ENCODE measurements at regions not wholly inside any gene's neighbourhood (a gene's known extent, or its start where the extent isn't known, plus 50 kb on each side); places are given as distances from the start of the nearest gene placed in this dataset.

DNA sequence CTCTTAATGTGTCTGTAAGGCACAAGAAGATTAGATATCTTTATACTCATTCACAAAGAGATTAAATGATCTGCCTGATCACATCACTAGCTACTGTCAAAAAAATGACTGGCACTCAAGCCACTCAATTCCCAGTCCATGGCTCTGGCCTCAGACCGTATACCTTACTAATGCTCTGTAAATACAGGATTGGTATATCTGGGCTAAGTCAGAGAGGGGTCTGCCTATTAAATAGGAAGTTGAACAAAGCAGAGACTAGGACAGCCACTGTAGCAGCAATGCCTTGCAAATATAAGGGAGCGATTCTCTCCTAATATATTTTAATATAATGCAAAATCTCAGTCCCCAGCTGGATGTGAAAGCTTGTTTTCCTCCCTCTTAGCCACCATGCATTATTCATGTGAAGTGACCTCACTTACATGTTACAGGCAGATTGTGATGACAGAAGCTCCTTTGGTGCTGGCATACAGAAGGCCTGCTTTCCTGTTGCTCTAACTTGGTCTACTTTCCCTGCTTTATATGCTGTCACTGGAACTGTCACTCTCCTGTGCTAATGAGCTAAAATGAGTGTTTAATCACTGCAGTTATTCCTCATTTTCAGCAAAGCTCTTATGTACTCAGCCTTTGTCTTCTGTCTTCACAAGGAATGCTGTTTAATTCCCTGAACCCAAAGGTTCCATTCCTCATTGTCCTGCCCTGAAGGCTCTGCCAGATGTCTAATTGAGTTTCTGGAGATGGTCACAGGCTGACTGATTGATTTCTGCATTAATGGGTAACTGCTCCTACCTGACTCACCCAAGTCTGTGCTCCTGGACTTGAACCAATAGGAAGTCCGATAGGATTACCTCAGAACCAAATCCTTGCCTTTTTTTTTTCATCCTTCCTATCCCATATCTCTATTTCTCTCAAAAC is 578.2 kb downstream of the KLHL13 start:
- H3K4me3 ChIP-seq (ENCODE audit: low read length), result no peak overlapping the region
- no peak overlapping the region for H3K9ac ChIP-seq (ENCODE audit: low read length)
- H3K27ac ChIP-seq (ENCODE audit: low read length), result no peak overlapping the region

DNA sequence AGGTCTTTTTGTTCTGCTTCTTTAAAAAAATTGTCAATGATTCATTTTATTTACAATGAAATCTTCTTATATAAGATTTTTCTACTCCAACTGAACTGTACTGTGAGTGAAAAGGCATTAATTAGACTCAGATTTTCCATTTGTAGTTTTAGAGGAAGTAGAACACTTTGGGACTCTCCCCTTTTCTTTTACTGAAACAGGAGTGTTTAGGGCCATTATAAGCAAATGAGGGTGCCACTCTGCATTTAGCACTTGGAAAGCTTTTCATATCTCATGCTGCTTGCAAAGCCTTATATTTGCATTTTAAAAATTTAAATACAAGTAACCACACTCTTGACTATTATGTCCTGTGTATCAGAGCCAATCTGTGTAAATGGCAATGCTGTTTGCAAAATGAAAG is 584.3 kb downstream of the KLHL13 start:
- no peak overlapping the region for H2AFZ ChIP-seq (ENCODE audit: low read length)
- no peak overlapping the region for H3K27ac ChIP-seq (ENCODE audit: low read length)
- no peak overlapping the region for H3K4me2 ChIP-seq (ENCODE audit: low read depth, low read length)
- H3K9me2 ChIP-seq (replicated peaks; ENCODE audit: insufficient read depth, low read length), result no peaks in the 10 kb centered on the region
- TF ChIP-seq, protein P1, sequence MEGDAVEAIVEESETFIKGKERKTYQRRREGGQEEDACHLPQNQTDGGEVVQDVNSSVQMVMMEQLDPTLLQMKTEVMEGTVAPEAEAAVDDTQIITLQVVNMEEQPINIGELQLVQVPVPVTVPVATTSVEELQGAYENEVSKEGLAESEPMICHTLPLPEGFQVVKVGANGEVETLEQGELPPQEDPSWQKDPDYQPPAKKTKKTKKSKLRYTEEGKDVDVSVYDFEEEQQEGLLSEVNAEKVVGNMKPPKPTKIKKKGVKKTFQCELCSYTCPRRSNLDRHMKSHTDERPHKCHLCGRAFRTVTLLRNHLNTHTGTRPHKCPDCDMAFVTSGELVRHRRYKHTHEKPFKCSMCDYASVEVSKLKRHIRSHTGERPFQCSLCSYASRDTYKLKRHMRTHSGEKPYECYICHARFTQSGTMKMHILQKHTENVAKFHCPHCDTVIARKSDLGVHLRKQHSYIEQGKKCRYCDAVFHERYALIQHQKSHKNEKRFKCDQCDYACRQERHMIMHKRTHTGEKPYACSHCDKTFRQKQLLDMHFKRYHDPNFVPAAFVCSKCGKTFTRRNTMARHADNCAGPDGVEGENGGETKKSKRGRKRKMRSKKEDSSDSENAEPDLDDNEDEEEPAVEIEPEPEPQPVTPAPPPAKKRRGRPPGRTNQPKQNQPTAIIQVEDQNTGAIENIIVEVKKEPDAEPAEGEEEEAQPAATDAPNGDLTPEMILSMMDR (IDR thresholded peaks at IDR 0.05; ENCODE audit: low read length), result no peak
- TF ChIP-seq EZH2 (optimal IDR thresholded peaks at IDR 0.05; ENCODE audit: low read depth, low read length) (no peak), EZH2phosphoT487 (IDR thresholded peaks at IDR 0.05; ENCODE audit: low read length) (no peak)
- H3K4me3 ChIP-seq (ENCODE audit: low read length), result no peak overlapping the region
- no peaks in the 10 kb centered on the region for H4K20me1 ChIP-seq (ENCODE audit: insufficient read depth, low read length)
- no peaks in the 10 kb centered on the region for H3K4me1 ChIP-seq (ENCODE audit: low read length)
- DNase-seq, result no peak
- H3K36me3 ChIP-seq (replicated peaks; ENCODE audit: insufficient read depth, low read length), result no peaks in the 10 kb centered on the region
- no peaks in the 10 kb centered on the region for H3K27me3 ChIP-seq (replicated peaks; ENCODE audit: insufficient read depth, low read length)
- no peaks in the 10 kb centered on the region for H3K79me2 ChIP-seq (ENCODE audit: low read length)
- no peaks in the 10 kb centered on the region for H3F3A ChIP-seq (ENCODE audit: insufficient read depth, low read length)
- no peaks in the 10 kb centered on the region for H3K9me3 ChIP-seq (replicated peaks; ENCODE audit: insufficient read depth, low read length)
- H3K9ac ChIP-seq (ENCODE audit: low read length), result no peak overlapping the region

More for the DNA sequence above, 578.2 kb downstream of the KLHL13 start:
- no peaks in the 10 kb centered on the region for H3K36me3 ChIP-seq (replicated peaks; ENCODE audit: insufficient read depth, low read length)
- H3F3A ChIP-seq (ENCODE audit: insufficient read depth, low read length), result no peaks in the 10 kb centered on the region
- no peak overlapping the region for H3K4me2 ChIP-seq (ENCODE audit: low read depth, low read length)
- no peaks in the 10 kb centered on the region for H4K20me1 ChIP-seq (ENCODE audit: insufficient read depth, low read length)
- TF ChIP-seq, protein P1 (IDR thresholded peaks at IDR 0.05; ENCODE audit: low read length), result no peak
- no peak for TF ChIP-seq EZH2 (optimal IDR thresholded peaks at IDR 0.05; ENCODE audit: low read depth, low read length)
- TF ChIP-seq EZH2phosphoT487 (IDR thresholded peaks at IDR 0.05; ENCODE audit: low read length), result no peak
- H3K4me1 ChIP-seq (ENCODE audit: low read length), result no peaks in the 10 kb centered on the region
- no peaks in the 10 kb centered on the region for H3K9me3 ChIP-seq (replicated peaks; ENCODE audit: insufficient read depth, low read length)
- no peak for DNase-seq
- H2AFZ ChIP-seq (ENCODE audit: low read length), result no peak overlapping the region
- no peaks in the 10 kb centered on the region for H3K27me3 ChIP-seq (replicated peaks; ENCODE audit: insufficient read depth, low read length)
- no peaks in the 10 kb centered on the region for H3K9me2 ChIP-seq (replicated peaks; ENCODE audit: insufficient read depth, low read length)
- H3K79me2 ChIP-seq (ENCODE audit: low read length), result no peaks in the 10 kb centered on the region

DNA sequence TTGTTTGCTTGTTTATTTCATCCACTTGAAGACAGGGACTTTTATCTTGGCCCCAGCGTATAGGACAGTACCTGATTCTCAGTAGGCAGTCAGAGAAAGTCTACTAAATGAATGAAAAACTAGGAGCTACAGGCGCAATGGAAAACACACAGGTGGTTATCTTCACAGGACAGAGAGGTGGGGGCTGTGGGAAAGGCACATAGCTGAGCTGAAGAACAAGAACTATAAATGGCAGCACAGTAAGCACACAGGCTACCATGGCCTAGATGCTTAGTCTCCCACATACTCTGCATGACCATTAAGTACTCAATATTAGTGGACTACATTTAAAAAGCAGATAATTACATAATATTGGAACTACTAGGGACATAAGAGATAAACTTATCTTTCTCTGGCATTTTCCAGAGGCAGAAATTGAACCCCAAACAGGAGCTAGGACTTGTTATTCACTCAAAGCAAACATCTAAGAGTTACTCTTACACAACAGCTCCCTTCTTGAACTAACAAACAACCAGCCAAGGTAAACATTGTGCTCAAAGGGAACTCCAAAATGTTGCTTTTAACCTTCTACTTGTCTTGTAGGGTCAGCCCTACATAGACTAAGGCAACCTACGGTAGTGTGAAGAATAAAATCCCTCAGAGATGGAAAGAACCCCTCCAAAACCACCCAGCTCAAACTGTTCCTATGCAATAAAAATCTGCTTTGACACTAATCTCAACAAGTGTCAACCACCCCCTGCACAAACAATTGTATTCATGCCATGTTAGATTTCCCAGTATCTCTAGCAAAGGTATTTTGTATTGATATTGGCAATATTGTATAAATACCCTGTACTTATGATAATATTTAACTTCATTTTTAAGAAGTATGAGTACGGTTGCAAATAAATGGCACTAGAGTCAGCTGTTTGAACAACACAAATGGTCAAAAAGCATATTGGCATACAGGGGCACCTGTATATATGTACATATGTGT is 593.6 kb downstream of the KLHL13 start:
- Histone ChIP-seq H3K9ac (ENCODE audit: low read length) (no peak overlapping the region), H3K79me2 (ENCODE audit: low read length) (no peaks in the 10 kb centered on the region), H3K27ac (ENCODE audit: low read length) (no peak overlapping the region), H3K4me3 (ENCODE audit: low read length) (no peak overlapping the region), H3F3A (ENCODE audit: insufficient read depth, low read length) (no peaks in the 10 kb centered on the region), H3K9me3 (replicated peaks; ENCODE audit: insufficient read depth, low read length) (no peaks in the 10 kb centered on the region), H2AFZ (ENCODE audit: low read length) (no peak overlapping the region), H3K4me1 (ENCODE audit: low read length) (no peaks in the 10 kb centered on the region), H3K36me3 (replicated peaks; ENCODE audit: insufficient read depth, low read length) (no peaks in the 10 kb centered on the region), H3K27me3 (replicated peaks; ENCODE audit: insufficient read depth, low read length) (no peaks in the 10 kb centered on the region), H3K9me2 (replicated peaks; ENCODE audit: insufficient read depth, low read length) (no peaks in the 10 kb centered on the region), H4K20me1 (ENCODE audit: insufficient read depth, low read length) (no peaks in the 10 kb centered on the region), H3K4me2 (ENCODE audit: low read depth, low read length) (no peak overlapping the region)
- no peak for DNase-seq
- TF ChIP-seq EZH2 (optimal IDR thresholded peaks at IDR 0.05; ENCODE audit: low read depth, low read length) (no peak), EZH2phosphoT487 (IDR thresholded peaks at IDR 0.05; ENCODE audit: low read length) (no peak)
- TF ChIP-seq, protein P1 (IDR thresholded peaks at IDR 0.05; ENCODE audit: low read length), result no peak
